ENCODE measurements at regions not wholly inside any gene's neighbourhood (a gene's known extent, or its start where the extent isn't known, plus 50 kb on each side); places are given as distances from the start of the nearest gene placed in this dataset.

DNA sequence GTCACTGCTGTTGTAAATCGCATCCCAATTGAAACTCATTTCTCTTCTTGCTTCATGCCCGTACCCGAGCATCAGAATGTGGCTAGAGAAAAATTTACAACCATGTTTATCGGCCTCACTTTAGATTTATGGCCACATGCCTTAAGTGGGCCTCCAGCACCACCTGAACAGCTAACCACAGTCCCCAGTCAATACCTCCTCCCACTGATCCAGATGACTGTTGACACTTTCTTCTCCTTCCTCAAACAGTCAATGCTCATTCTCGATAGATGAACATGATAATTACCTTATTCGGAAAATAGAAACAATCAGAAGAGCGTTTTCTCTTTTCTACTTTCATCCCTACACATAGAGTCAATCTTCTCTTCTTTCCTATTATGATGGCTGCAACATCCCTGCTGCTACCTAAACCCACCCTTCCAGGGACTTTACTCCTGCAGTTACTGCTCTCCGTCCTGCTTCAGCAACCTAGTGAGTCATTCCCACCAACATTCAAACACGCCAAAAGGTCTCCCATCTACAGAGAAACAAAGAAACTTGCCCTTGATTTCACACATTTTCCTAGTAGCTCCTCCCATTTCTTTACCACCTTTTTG lies 416.3 kb upstream of the MAF start:
- TF ChIP-seq EZH2 (IDR thresholded peaks at IDR 0.05; ENCODE audit: borderline replicate concordance, low read length) = no peak
- TF ChIP-seq, protein P1, sequence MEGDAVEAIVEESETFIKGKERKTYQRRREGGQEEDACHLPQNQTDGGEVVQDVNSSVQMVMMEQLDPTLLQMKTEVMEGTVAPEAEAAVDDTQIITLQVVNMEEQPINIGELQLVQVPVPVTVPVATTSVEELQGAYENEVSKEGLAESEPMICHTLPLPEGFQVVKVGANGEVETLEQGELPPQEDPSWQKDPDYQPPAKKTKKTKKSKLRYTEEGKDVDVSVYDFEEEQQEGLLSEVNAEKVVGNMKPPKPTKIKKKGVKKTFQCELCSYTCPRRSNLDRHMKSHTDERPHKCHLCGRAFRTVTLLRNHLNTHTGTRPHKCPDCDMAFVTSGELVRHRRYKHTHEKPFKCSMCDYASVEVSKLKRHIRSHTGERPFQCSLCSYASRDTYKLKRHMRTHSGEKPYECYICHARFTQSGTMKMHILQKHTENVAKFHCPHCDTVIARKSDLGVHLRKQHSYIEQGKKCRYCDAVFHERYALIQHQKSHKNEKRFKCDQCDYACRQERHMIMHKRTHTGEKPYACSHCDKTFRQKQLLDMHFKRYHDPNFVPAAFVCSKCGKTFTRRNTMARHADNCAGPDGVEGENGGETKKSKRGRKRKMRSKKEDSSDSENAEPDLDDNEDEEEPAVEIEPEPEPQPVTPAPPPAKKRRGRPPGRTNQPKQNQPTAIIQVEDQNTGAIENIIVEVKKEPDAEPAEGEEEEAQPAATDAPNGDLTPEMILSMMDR (conservative IDR thresholded peaks at IDR 0.05 in 1 of 2, IDR thresholded peaks at IDR 0.05 in 1 of 2; ENCODE audit: extremely low read depth in 1 of 2, insufficient read depth in 1 of 2, low read depth in 1 of 2, low read length in 2 of 2) = no peak
